OCI-LY1 (cell line): ENCODE measurements at regions not wholly inside any gene's neighbourhood (a gene's known extent, or its start where the extent isn't known, plus 50 kb on each side); places are given as distances from the start of the nearest gene placed in this dataset.
"Not testable (repeated sequence)": the region's sequence is repeated elsewhere in the genome, so short reads cannot be mapped to it uniquely, and the experiment has no call there.

Experiments used
- H2AFZ ChIP-seq: fragments of 200-600 bp; sonication (generic), shearing (Covaris generic); 2 replicates; pipeline ENCODE4 v1.6.0; 2014; ENCODE audit warnings: antibody characterized with exemption, mild to moderate bottlenecking, low read length
- H3F3A ChIP-seq: fragments of 200-600 bp; sonication (generic), shearing (Covaris generic); 2 replicates; pipeline ENCODE4 v1.6.0; 2014; ENCODE audit warnings: mild to moderate bottlenecking, antibody characterized with exemption, low read length, moderate library complexity; ENCODE audit not compliant: insufficient read depth
- H3K27ac ChIP-seq: fragments of 200-600 bp; sonication (generic); 2 replicates; pipeline ENCODE4 v1.5.1; 2014; ENCODE audit warnings: low read length, mixed run types, mild to moderate bottlenecking, low read depth; ENCODE audit not compliant: poor library complexity, severe bottlenecking
- H3K27me3 ChIP-seq: fragments of 200-600 bp; sonication (generic); 2 replicates; pipeline ENCODE4 v1.6.0; 2014; ENCODE audit warnings: antibody characterized with exemption, mild to moderate bottlenecking, low read length, moderate library complexity; ENCODE audit not compliant: insufficient read depth
- H3K36me3 ChIP-seq: fragments of 200-600 bp; sonication (generic); 2 replicates; pipeline ENCODE4 v1.6.1; 2014; ENCODE audit warnings: mild to moderate bottlenecking, antibody characterized with exemption, low read length, moderate library complexity, mixed read lengths; ENCODE audit not compliant: insufficient read depth
- H3K4me1 ChIP-seq: fragments of 200-600 bp; sonication (generic); 2 replicates; pipeline ENCODE4 v1.5.1; 2014; ENCODE audit warnings: mild to moderate bottlenecking, low read length, moderate library complexity; ENCODE audit not compliant: insufficient read depth, severe bottlenecking
- H3K4me2 ChIP-seq: fragments of 200-600 bp; sonication (generic), shearing (Covaris generic); 2 replicates; pipeline ENCODE4 v1.6.1; 2014; ENCODE audit warnings: low read length
- H3K4me3 ChIP-seq: fragments of 200-600 bp; sonication (generic); 2 replicates; pipeline ENCODE4 v1.5.1; 2014; ENCODE audit warnings: low read length, low read depth, mild to moderate bottlenecking, mixed read lengths; ENCODE audit not compliant: poor library complexity, severe bottlenecking
- H3K79me2 ChIP-seq: fragments of 200-600 bp; shearing (Covaris generic); 2 replicates; pipeline ENCODE4 v1.6.1; 2016; ENCODE audit warnings: mixed run types, low read length, mixed read lengths; ENCODE audit not compliant: insufficient read depth
- H3K9ac ChIP-seq: fragments of 200-600 bp; sonication (generic), shearing (Covaris generic); 2 replicates; pipeline ENCODE4 v1.6.1; 2014; ENCODE audit warnings: mild to moderate bottlenecking, low read length, mixed read lengths
- H3K9me2 ChIP-seq: fragments of 200-600 bp; sonication (generic), shearing (Covaris generic); 2 replicates; pipeline ENCODE4 v1.6.1; 2014; ENCODE audit warnings: low read depth, mild to moderate bottlenecking, low read length, mixed read lengths
- H3K9me3 ChIP-seq: fragments of 200-600 bp; shearing (Covaris generic); 2 replicates; pipeline ENCODE4 v1.6.1; 2014; ENCODE audit warnings: low read length, mixed read lengths
- H4K20me1 ChIP-seq: fragments of 200-600 bp; sonication (generic), shearing (Covaris generic); 2 replicates; pipeline ENCODE4 v1.6.0; 2016; ENCODE audit warnings: mild to moderate bottlenecking, low read length; ENCODE audit not compliant: insufficient read depth
- CTCF ChIP-seq: fragments of 200-600 bp; sonication (generic), shearing (Covaris generic); IDR thresholded peaks from 2 replicates; pipeline ENCODE4 v1.5.1; 2017; ENCODE audit warnings: mild to moderate bottlenecking, antibody characterized with exemption, low read length, moderate library complexity, mixed read lengths
- EZH2 ChIP-seq: fragments of 200-600 bp; sonication (generic), shearing (Covaris generic); IDR thresholded peaks from 2 replicates; pipeline ENCODE4 v1.8.0; 2017; ENCODE audit warnings: borderline replicate concordance, mixed run types, mild to moderate bottlenecking, antibody characterized with exemption, low read length, moderate library complexity, mixed read lengths

- no peaks in the 10 kb centered on the region for H3F3A ChIP-seq
- no peaks in the 10 kb centered on the region for H3K36me3 ChIP-seq
- H3K9me3 ChIP-seq, result no peaks in the 10 kb centered on the region
- no peaks in the 10 kb centered on the region for H4K20me1 ChIP-seq
- H3K4me2 ChIP-seq, result no peak overlapping the region
- no peak overlapping the region for H3K27ac ChIP-seq
- H3K27me3 ChIP-seq, result no peaks in the 10 kb centered on the region
- no peaks in the 10 kb centered on the region for H3K9me2 ChIP-seq
- no peaks in the 10 kb centered on the region for H3K4me1 ChIP-seq
- no peak for TF ChIP-seq EZH2
- no peak for TF ChIP-seq CTCF
- no peaks in the 10 kb centered on the region for H3K79me2 ChIP-seq
- H3K9ac ChIP-seq, result no peak overlapping the region
- H3K4me3 ChIP-seq, result no peak overlapping the region
- no peak overlapping the region for H2AFZ ChIP-seq
Measured at GRCh38 chr11:46208803-46209202, 68.7 kb upstream of the CREB3L1 start.

- Histone ChIP-seq H3K36me3 (no peaks in the 10 kb centered on the region), H3K27me3 (no peaks in the 10 kb centered on the region), H3F3A (no peaks in the 10 kb centered on the region), H3K9me3 (no peaks in the 10 kb centered on the region), H3K4me3 (no peak overlapping the region), H3K9me2 (no peaks in the 10 kb centered on the region), H3K4me1 (no peaks in the 10 kb centered on the region), H4K20me1 (no peaks in the 10 kb centered on the region), H3K9ac (no peak overlapping the region), H3K27ac (no peak overlapping the region), H3K79me2 (no peaks in the 10 kb centered on the region), H3K4me2 (no peak overlapping the region), H2AFZ (no peak overlapping the region)
- TF ChIP-seq CTCF (no peak), EZH2 (no peak)
Measured at GRCh38 chr11:46207270-46207669, 70.2 kb upstream of the CREB3L1 start.

GRCh38 chr11:46204415-46204814 lies 73.0 kb upstream of the CREB3L1 start:
- H3K9ac ChIP-seq, H3K9me2 ChIP-seq, H3K4me3 ChIP-seq, H3K79me2 ChIP-seq, H3K9me3 ChIP-seq, H4K20me1 ChIP-seq, H3K4me2 ChIP-seq, H3F3A ChIP-seq, H3K27ac ChIP-seq, H3K4me1 ChIP-seq, H2AFZ ChIP-seq, H3K27me3 ChIP-seq, H3K36me3 ChIP-seq: not testable (repeated sequence)

GRCh38 chr11:46203746-46204145 lies 73.7 kb upstream of the CREB3L1 start:
- no peaks in the 10 kb centered on the region for H3K4me1 ChIP-seq
- no peak overlapping the region for H3K4me2 ChIP-seq
- H3K9ac ChIP-seq, result no peak overlapping the region
- H2AFZ ChIP-seq, result no peak overlapping the region
- H3K27ac ChIP-seq, result no peak overlapping the region
- H3K36me3 ChIP-seq, result no peaks in the 10 kb centered on the region
- no peak for TF ChIP-seq CTCF
- TF ChIP-seq EZH2, result no peak
- H3K4me3 ChIP-seq, result no peak overlapping the region
- no peaks in the 10 kb centered on the region for H3K79me2 ChIP-seq
- no peaks in the 10 kb centered on the region for H4K20me1 ChIP-seq
- H3K27me3 ChIP-seq, result peaks cover 5% of the 10 kb centered on the region; the same call in 1 of the 2 replicates
- no peaks in the 10 kb centered on the region for H3K9me2 ChIP-seq
- H3K9me3 ChIP-seq, result no peaks in the 10 kb centered on the region
- no peaks in the 10 kb centered on the region for H3F3A ChIP-seq
